ENCODE measurements at regions not wholly inside any gene's neighbourhood (a gene's known extent, or its start where the extent isn't known, plus 50 kb on each side); places are given as distances from the start of the nearest gene placed in this dataset.

DNA sequence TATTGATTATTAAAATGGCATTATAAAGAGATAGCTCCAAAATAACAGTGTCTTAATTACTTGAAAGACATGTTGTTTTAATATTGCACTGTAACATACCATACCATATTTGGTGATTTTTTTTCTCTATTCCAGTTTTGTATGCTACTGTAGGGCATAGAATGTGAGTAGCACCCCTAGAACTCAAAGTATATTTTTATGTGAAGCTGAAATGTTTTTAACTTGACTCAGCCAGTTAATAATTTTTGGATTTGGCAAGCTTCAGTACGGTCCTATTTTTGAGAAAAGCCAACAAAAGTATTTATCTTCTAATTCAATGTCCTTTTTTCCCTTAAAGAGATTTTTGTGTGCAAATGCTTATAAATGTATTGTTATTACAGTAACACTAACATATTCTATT lies 593.8 kb downstream of the USP25 start:
- DNase-seq (ENCODE audit: low read depth, low spot score) = no peak

DNA sequence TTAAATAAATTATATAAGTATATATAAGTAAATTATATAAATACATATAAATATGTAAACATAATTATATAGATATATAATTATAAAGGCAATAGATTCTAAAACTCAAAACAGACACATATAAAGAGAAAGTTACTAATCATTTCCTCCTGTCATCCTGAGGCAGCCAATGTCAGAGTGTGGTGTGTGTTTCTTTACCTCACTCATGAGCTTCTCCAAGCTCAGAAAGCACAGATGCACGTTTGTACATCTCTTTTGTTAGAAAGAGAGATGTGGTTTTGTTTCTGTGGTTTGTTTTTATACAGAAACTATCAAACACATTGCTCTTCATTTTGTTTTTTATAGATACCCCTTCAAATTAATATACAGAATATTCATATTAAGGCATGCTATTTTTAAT lies 594.8 kb downstream of the USP25 start:
- H3K27ac ChIP-seq = no peak overlapping the region
- DNase-seq (ENCODE audit: low read depth, low spot score) = no peak

More for the DNA sequence above, 593.8 kb downstream of the USP25 start:
- H3K27ac ChIP-seq = no peak overlapping the region

GRCh38 chr21:16330082-16330907 lies 600.5 kb downstream of the USP25 start:
- no peak for DNase-seq (ENCODE audit: low read depth, low spot score)
- no peak overlapping the region for H3K27ac ChIP-seq

DNA sequence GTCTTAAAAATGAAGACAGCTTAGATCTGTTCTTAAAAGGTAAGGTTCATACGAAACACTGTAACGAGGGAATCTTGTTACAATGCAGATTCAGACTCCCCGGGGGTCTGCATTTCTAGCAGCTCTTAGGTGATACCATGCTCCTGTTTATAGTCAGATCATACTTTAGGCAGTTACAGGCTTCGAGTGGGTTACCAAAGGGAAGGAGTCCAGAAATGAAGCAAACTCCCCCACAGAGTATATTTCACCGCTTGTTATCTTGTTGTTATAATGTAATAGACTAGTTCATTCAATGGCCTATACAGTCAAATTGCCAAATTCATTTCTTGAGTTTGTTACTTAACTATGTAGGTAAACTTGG lies 601.1 kb downstream of the USP25 start:
- no peak for DNase-seq (ENCODE audit: low read depth, low spot score)
- no peak overlapping the region for H3K27ac ChIP-seq

GRCh38 chr21:16337266-16337665 lies 607.5 kb downstream of the USP25 start:
- no peak for DNase-seq (ENCODE audit: low read depth, low spot score)

DNA sequence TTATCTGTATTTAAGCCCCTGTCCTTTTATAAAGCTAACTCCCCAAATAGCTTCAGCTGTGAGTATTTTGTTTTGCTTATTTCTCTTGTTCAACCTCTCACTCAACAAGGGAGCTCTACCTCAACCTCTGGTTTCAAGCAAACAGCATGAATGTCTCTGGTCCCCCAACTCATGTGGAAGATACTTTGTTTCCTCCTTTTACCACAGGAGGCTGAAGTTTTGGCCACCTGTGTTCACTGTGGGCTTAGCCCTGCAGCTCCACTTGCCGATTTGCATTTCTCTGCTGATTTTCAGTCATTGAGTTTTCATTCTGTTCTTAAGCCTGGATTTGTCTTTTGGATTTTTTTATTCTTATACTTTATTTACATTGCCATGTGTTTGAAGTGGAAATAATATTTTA lies 613.1 kb downstream of the USP25 start:
- H3K27ac ChIP-seq = no peak overlapping the region
- DNase-seq (ENCODE audit: low read depth, low spot score) = no peak

More at GRCh38 chr21:16337266-16337665, 607.5 kb downstream of the USP25 start:
- no peak overlapping the region for H3K27ac ChIP-seq

DNA sequence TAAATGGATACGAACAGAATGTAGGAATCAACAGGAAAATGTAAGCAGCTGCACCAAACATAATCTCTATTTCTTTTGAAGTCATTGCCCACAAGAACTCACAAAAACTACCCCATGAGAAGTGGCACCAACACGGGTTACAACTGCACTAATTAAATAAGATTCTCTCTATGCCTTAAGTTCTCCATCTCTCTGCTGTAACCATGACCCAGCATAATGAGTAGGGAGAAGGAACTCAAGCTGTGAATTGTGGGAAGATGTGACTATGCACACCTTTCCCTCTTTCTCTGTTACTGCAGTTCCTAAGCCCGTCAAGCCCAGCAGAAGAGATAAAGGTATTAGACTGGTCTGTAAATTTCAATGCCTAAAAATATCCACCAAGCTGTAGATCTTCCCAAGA lies 614.0 kb downstream of the USP25 start:
- DNase-seq (ENCODE audit: low read depth, low spot score) = no peak
- no peak overlapping the region for H3K27ac ChIP-seq

- H3K27ac ChIP-seq = no peak overlapping the region
- DNase-seq (ENCODE audit: low read depth, low spot score) = no peak
These were observed 616.0 kb downstream of the USP25 start for GRCh38 chr21:16345757-16346156.

GRCh38 chr21:16347223-16347622 lies 617.4 kb downstream of the USP25 start:
- no peak for DNase-seq (ENCODE audit: low read depth, low spot score)
- H3K27ac ChIP-seq = no peak overlapping the region

- no peak for DNase-seq (ENCODE audit: low read depth, low spot score)
- H3K27ac ChIP-seq = no peak overlapping the region
These were observed 624.0 kb downstream of the USP25 start for GRCh38 chr21:16353764-16354163.

DNA sequence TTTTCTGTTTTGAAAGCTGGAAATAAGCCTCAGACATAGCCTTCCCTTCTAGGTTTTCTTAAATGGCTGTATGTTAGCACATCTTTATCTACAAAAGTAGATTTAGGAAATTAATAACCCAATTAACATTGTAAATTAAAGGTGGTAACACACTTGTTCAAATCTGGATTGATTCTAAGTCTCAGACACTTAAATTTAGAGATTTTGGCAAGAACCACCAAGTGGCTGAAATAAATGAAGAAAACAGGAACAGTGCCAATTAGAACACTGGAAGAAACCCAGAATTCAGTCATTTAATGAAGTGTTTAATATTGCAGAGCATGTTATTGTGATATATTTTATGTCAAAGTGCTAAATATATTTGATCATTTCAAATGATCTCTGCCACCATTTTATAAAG lies 628.2 kb downstream of the USP25 start:
- DNase-seq (ENCODE audit: low read depth, low spot score) = no peak
- H3K27ac ChIP-seq = no peak overlapping the region

GRCh38 chr21:16358784-16359183 lies 629.0 kb downstream of the USP25 start:
- DNase-seq (ENCODE audit: low read depth, low spot score) = no peak
- H3K27ac ChIP-seq = no peak overlapping the region

DNA sequence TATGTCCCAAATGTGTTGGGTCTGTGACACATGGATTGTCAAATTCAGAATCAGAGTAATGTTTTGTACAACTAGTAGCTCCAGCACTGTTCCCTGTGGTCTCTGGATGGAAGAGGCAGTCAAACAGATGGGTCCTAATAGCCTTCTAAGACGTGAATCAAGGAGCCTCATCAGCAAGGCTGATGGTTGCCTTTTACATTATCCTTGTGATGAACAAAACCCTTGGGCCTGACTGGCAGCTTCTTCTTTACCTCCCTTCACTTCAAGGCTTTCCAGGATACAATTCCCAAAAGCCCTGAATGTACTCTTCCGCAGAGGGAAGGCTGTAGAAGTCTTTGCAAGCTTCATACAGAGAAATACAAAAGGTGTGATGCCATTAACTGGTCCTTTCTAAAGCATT lies 633.3 kb downstream of the USP25 start:
- H3K27ac ChIP-seq = no peak overlapping the region
- no peak for DNase-seq (ENCODE audit: low read depth, low spot score)

- no peak overlapping the region for H3K27ac ChIP-seq
- DNase-seq (ENCODE audit: low read depth, low spot score) = no peak
These were observed 633.7 kb downstream of the USP25 start for GRCh38 chr21:16363518-16363917.

DNA sequence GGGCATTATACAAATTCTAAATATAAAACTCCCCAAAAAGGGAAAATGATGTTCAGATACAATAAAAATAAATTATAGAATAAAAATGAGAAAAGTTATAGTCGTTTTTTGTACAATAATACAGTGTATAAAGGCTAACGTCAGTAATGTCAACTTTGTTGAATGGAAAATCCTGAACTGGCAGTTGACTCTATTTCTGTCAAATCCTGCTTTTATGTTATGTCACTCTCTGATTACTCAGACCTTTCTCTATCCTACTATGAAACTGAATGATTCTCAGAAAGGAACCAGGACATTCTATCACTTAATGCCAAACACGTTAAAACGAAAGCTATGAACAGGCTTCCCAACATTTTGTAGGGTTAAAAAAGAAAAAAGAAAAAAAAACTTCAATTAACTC lies 636.4 kb downstream of the USP25 start:
- no peak overlapping the region for H3K27ac ChIP-seq
- no peak for DNase-seq (ENCODE audit: low read depth, low spot score)

GRCh38 chr21:16367079-16367478 lies 637.3 kb downstream of the USP25 start:
- no peak for DNase-seq (ENCODE audit: low read depth, low spot score)
- H3K27ac ChIP-seq = no peak overlapping the region

DNA sequence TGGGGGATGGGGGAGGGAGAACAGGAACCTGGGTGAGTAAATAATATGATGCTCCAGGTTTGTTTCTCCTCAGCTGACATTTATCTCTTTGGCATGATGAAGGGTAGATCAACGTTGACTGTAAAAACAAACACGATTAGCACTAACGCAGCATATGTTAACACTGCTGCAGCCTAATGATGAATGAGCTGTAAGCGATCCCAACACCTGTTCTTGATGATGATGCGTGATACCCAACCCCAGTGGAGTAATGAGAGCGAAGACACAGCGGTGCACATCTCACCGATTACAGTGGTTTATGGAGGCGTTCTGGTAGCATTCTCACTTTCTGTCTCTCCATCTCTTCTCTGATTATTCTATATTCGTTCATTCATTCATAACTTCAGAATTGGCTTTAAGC lies 640.4 kb downstream of the USP25 start:
- no peak overlapping the region for H3K27ac ChIP-seq
- DNase-seq (ENCODE audit: low read depth, low spot score) = no peak

GRCh38 chr21:16372586-16372985 lies 642.8 kb downstream of the USP25 start:
- DNase-seq (ENCODE audit: low read depth, low spot score) = no peak
- H3K27ac ChIP-seq = no peak overlapping the region

DNA sequence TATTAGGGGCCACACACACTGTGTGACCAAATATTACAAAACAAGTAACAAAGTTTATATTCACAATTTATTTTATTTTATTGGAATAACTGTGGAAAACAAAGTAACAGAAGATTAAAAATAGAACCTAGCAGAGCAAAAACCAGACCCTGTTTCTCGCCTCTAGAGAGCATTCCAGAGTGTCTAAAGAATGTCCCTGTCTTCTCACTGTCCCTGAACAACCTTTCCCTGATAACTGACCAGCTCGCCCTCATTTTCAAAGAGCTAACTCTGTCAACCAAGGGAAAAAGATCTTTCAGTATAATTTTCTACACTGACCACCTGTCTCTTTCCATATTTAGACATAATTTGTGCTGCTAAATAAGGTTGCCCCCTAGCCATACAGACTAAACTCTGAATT lies 646.9 kb downstream of the USP25 start:
- DNase-seq (ENCODE audit: low read depth, low spot score) = no peak
- no peak overlapping the region for H3K27ac ChIP-seq

- no peak for DNase-seq (ENCODE audit: low read depth, low spot score)
- H3K27ac ChIP-seq = no peak overlapping the region
These were observed 647.4 kb downstream of the USP25 start for GRCh38 chr21:16377120-16377658.

- H3K27ac ChIP-seq = no peak overlapping the region
- no peak for DNase-seq (ENCODE audit: low read depth, low spot score)
These were observed 648.1 kb downstream of the USP25 start for GRCh38 chr21:16377857-16378256.

GRCh38 chr21:16378525-16378924 lies 648.7 kb downstream of the USP25 start:
- H3K27ac ChIP-seq = no peak overlapping the region
- DNase-seq (ENCODE audit: low read depth, low spot score) = no peak

Data from epithelial cell of prostate (primary cell).